Brain microvascular endothelial cell (primary cell): ENCODE measurements at regions not wholly inside any gene's neighbourhood (a gene's known extent, or its start where the extent isn't known, plus 50 kb on each side); places are given as distances from the start of the nearest gene placed in this dataset.

Source experiments
- DNase-seq: peaks from one replicate; pipeline ENCODE4 v3.0.0-alpha.2; 2020
- H3K27ac ChIP-seq: fragments of 250-450 bp; sonication (Bioruptor Pico); 2 replicates; pipeline ENCODE4 v1.5.1; 2020; ENCODE audit warnings: mild to moderate bottlenecking, moderate library complexity
- H3K27me3 ChIP-seq: fragments of 250-450 bp; sonication (Bioruptor Pico); replicated peaks from 2 replicates; pipeline ENCODE4 v1.5.1; 2020; ENCODE audit warnings: mild to moderate bottlenecking
- H3K36me3 ChIP-seq: fragments of 250-450 bp; sonication (Bioruptor Pico); replicated peaks from 2 replicates; pipeline ENCODE4 v1.5.1; 2020; ENCODE audit warnings: mild to moderate bottlenecking
- H3K4me3 ChIP-seq: 2 replicates; pipeline ENCODE4 v1.5.1; 2011; ENCODE audit warnings: low read depth, mild to moderate bottlenecking, control low read depth, low read length, moderate library complexity
- CTCF ChIP-seq: IDR thresholded peaks from 2 replicates; pipeline ENCODE4 v1.5.1; 2011; ENCODE audit warnings: low read depth, mild to moderate bottlenecking, moderate library complexity, low read length, control low read depth, inconsistent platforms; ENCODE audit errors: missing control alignments
- in situ Hi-C: cut with HindIII; loops from 2 replicates; pipeline ENCODE4 v1.10.0; 2017; ENCODE audit warnings: low sequenced_read_pairs, low pct_ligation_motif_present

- in situ Hi-C loops = no loop called here
- H3K27ac ChIP-seq = no peak overlapping the region
- H3K27me3 ChIP-seq = no peaks in the 10 kb centered on the region
- peak; percentile 64 for DNase-seq
- H3K36me3 ChIP-seq = no peaks in the 10 kb centered on the region
- no peak for TF ChIP-seq CTCF
- H3K4me3 ChIP-seq = no peak overlapping the region
These were observed 435.3 kb upstream of the TMTC1 start for GRCh38 chr12:30219047-30219446.

- Histone ChIP-seq H3K4me3 (no peak overlapping the region), H3K27me3 (no peaks in the 10 kb centered on the region), H3K36me3 (no peaks in the 10 kb centered on the region), H3K27ac (no peak overlapping the region)
- no peak for TF ChIP-seq CTCF
- no peak for DNase-seq
- in situ Hi-C loops = no loop called here
These were observed 434.3 kb upstream of the TMTC1 start for GRCh38 chr12:30218073-30218472.

- no peaks in the 10 kb centered on the region for H3K27me3 ChIP-seq
- H3K4me3 ChIP-seq = no peak overlapping the region
- H3K27ac ChIP-seq = no peak overlapping the region
- DNase-seq = no peak
- in situ Hi-C loops = no loop called here
- no peak for TF ChIP-seq CTCF
- no peaks in the 10 kb centered on the region for H3K36me3 ChIP-seq
These were observed 429.4 kb upstream of the TMTC1 start for GRCh38 chr12:30213166-30213565.

GRCh38 chr12:30211743-30212142 is 428.0 kb upstream of the TMTC1 start:
- Histone ChIP-seq H3K27ac (no peak overlapping the region), H3K27me3 (no peaks in the 10 kb centered on the region), H3K4me3 (no peak overlapping the region), H3K36me3 (no peaks in the 10 kb centered on the region)
- no peak for DNase-seq
- no peak for TF ChIP-seq CTCF
- in situ Hi-C loops = no loop called here

GRCh38 chr12:30203981-30204380 is 420.2 kb upstream of the TMTC1 start:
- H3K27ac ChIP-seq = no peak overlapping the region
- in situ Hi-C loops = no loop called here
- no peaks in the 10 kb centered on the region for H3K36me3 ChIP-seq
- H3K4me3 ChIP-seq = no peak overlapping the region
- peaks cover 10% of the 10 kb centered on the region for H3K27me3 ChIP-seq
- no peak for TF ChIP-seq CTCF
- no peak for DNase-seq

GRCh38 chr12:30202521-30203254 is 418.9 kb upstream of the TMTC1 start:
- no peak for DNase-seq
- Histone ChIP-seq H3K27me3 (peaks cover 10% of the 10 kb centered on the region), H3K36me3 (no peaks in the 10 kb centered on the region), H3K27ac (no peak overlapping the region), H3K4me3 (no peak overlapping the region)
- TF ChIP-seq CTCF = no peak
- in situ Hi-C loops = no loop called here
